Activated CD8-positive, alpha-beta memory T cell treated with anti-CD3 and anti-CD28 coated beads for 24 hours (primary cell): ENCODE measurements at regions not wholly inside any gene's neighbourhood (a gene's known extent, or its start where the extent isn't known, plus 50 kb on each side); places are given as distances from the start of the nearest gene placed in this dataset.
"Not testable (repeated sequence)": the region's sequence is repeated elsewhere in the genome, so short reads cannot be mapped to it uniquely, and the experiment has no call there.

ENCODE experiments used
- DNase-seq: peaks from one replicate; pipeline ENCODE4 v3.0.0-alpha.2; 2020

- no peak for DNase-seq
These were observed 118.5 kb downstream of the MYCN start for GRCh38 chr2:16058747-16059358.

- no peak for DNase-seq
These were observed 117.9 kb downstream of the MYCN start for GRCh38 chr2:16058256-16058655.

- no peak for DNase-seq
These were observed 117.3 kb downstream of the MYCN start for GRCh38 chr2:16057661-16058060.

GRCh38 chr2:16055848-16056580 lies 115.7 kb downstream of the MYCN start:
- no peak for DNase-seq

GRCh38 chr2:16053437-16054257 lies 113.3 kb downstream of the MYCN start:
- no peak for DNase-seq

GRCh38 chr2:16052571-16053052 lies 112.3 kb downstream of the MYCN start:
- not testable (repeated sequence) for DNase-seq

- no peak for DNase-seq
These were observed 111.7 kb downstream of the MYCN start for GRCh38 chr2:16051841-16052564.

- DNase-seq: no peak
These were observed 110.6 kb downstream of the MYCN start for GRCh38 chr2:16050908-16051489.

GRCh38 chr2:16050261-16050907 lies 110.0 kb downstream of the MYCN start:
- no peak for DNase-seq

- DNase-seq: no peak
These were observed 109.1 kb downstream of the MYCN start for GRCh38 chr2:16049406-16049805.

GRCh38 chr2:16048466-16048865 lies 108.1 kb downstream of the MYCN start:
- no peak for DNase-seq

- no peak for DNase-seq
These were observed 107.4 kb downstream of the MYCN start for GRCh38 chr2:16047701-16048100.

- no peak for DNase-seq
These were observed 106.3 kb downstream of the MYCN start for GRCh38 chr2:16046649-16047048.

GRCh38 chr2:16045653-16046352 lies 105.5 kb downstream of the MYCN start:
- DNase-seq: no peak

GRCh38 chr2:16044946-16045456 lies 104.7 kb downstream of the MYCN start:
- DNase-seq: no peak

- DNase-seq: no peak
These were observed 103.3 kb downstream of the MYCN start for GRCh38 chr2:16043627-16044026.

- DNase-seq: no peak
These were observed 102.8 kb downstream of the MYCN start for GRCh38 chr2:16043192-16043591.

- no peak for DNase-seq
These were observed 101.9 kb downstream of the MYCN start for GRCh38 chr2:16042201-16042700.

GRCh38 chr2:16040271-16041010 lies 100.1 kb downstream of the MYCN start:
- DNase-seq: no peak

GRCh38 chr2:16039823-16040222 lies 99.5 kb downstream of the MYCN start:
- DNase-seq: no peak
